BE2C (cell line): ENCODE measurements at regions not wholly inside any gene's neighbourhood (a gene's known extent, or its start where the extent isn't known, plus 50 kb on each side); places are given as distances from the start of the nearest gene placed in this dataset.
"Not testable (repeated sequence)": the region's sequence is repeated elsewhere in the genome, so short reads cannot be mapped to it uniquely, and the experiment has no call there.

Experiments
- DNase-seq: peaks from one replicate; pipeline ENCODE4 v3.0.0-alpha.2; 2020
- H3K27me3 ChIP-seq: fragments of 250-450 bp; sonication (Bioruptor Pico); 2 replicates; pipeline ENCODE4 v1.5.1; 2020; ENCODE audit warnings: mild to moderate bottlenecking
- H3K36me3 ChIP-seq: fragments of 250-450 bp; sonication (Bioruptor Pico); 2 replicates; pipeline ENCODE4 v1.5.1; 2020; ENCODE audit warnings: mild to moderate bottlenecking
- H3K4me1 ChIP-seq: fragments of 250-450 bp; sonication (Bioruptor Pico); 2 replicates; pipeline ENCODE4 v1.5.1; 2020
- H3K4me3 ChIP-seq: 2 replicates; pipeline ENCODE4 v1.5.1; 2011; ENCODE audit warnings: low read depth, low read length
- H3K9me3 ChIP-seq: fragments of 250-450 bp; sonication (Bioruptor Pico); 2 replicates; pipeline ENCODE4 v1.5.1; 2020
- TF ChIP-seq, protein P1 (sequence below): IDR thresholded peaks from 2 replicates; pipeline ENCODE4 v1.5.1; 2012; ENCODE audit warnings: mild to moderate bottlenecking, low read depth, low read length

DNA sequence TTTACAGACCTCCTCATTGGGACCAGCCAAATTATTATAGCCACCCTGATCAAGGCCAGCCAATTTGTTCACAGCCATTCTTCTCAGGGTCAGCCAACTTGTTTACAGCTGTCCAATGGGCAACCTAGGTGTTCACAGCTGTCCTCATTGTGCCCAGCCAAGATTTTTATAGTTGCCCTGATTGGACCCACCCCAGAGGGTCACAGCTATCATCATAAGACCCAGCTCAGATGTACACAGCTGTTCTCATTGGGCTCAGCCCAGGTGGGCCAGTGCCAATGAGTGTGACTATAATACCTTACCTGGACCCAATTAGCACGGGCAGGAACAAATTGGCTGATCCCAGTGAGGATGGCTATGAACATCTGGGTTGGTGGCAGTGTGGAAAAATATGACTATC, 1151.8 kb downstream of the UQCRFS1 start:
- H3K4me1 ChIP-seq, result no peaks in the 10 kb centered on the region
- H3K4me3 ChIP-seq, result no peak overlapping the region
- no peaks in the 10 kb centered on the region for H3K36me3 ChIP-seq
- H3K27me3 ChIP-seq, result no peaks in the 10 kb centered on the region
- no peak for DNase-seq
- TF ChIP-seq, protein P1, sequence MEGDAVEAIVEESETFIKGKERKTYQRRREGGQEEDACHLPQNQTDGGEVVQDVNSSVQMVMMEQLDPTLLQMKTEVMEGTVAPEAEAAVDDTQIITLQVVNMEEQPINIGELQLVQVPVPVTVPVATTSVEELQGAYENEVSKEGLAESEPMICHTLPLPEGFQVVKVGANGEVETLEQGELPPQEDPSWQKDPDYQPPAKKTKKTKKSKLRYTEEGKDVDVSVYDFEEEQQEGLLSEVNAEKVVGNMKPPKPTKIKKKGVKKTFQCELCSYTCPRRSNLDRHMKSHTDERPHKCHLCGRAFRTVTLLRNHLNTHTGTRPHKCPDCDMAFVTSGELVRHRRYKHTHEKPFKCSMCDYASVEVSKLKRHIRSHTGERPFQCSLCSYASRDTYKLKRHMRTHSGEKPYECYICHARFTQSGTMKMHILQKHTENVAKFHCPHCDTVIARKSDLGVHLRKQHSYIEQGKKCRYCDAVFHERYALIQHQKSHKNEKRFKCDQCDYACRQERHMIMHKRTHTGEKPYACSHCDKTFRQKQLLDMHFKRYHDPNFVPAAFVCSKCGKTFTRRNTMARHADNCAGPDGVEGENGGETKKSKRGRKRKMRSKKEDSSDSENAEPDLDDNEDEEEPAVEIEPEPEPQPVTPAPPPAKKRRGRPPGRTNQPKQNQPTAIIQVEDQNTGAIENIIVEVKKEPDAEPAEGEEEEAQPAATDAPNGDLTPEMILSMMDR, result no peak
- peaks cover 11% of the 10 kb centered on the region for H3K9me3 ChIP-seq

DNA sequence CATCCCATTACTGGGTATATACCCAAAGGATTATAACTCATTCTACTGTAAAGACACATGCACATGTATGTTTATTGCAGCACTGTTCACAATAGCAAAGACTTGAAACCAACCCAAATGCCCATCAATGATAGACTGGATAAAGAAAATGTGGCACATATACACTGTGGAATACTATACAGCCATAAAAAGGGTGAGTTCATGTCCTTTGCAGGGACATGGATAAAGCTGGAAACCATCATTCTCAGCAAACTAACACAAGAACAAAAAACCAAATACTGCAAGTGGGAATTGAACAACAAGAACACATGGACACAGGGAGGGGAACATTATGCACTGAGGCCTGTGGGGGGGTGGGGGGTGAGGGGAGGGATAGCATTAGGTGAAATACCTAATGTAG, 1155.9 kb downstream of the UQCRFS1 start:
- DNase-seq, H3K27me3 ChIP-seq, H3K4me3 ChIP-seq, H3K9me3 ChIP-seq, H3K4me1 ChIP-seq, H3K36me3 ChIP-seq: not testable (repeated sequence)

DNA sequence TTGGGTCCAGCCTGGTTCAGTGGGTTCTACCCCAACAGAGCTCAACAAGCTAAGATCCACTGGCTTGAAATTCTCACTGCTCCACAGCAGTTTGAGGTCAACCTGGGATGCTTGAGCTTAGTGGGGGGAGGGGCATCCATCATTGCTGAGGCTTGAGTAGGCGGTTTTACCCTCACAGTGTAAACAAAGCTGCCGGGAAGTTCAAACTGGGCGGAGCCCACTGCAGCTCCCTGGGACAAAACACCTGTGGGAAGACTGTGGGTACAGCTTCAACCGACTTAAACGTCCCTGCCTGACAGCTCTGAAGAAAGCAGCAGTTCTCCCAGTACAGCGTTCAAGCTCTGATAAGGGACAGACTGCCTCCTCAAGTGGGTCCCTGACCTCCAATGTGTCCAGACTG, 1161.9 kb downstream of the UQCRFS1 start:
- Histone ChIP-seq H3K4me3 (no peak overlapping the region), H3K36me3 (no peaks in the 10 kb centered on the region), H3K9me3 (peaks cover 15% of the 10 kb centered on the region; the same call in 1 of the 2 replicates), H3K4me1 (no peaks in the 10 kb centered on the region), H3K27me3 (no peaks in the 10 kb centered on the region)
- DNase-seq, result no peak
- TF ChIP-seq, protein P1, result no peak

DNA sequence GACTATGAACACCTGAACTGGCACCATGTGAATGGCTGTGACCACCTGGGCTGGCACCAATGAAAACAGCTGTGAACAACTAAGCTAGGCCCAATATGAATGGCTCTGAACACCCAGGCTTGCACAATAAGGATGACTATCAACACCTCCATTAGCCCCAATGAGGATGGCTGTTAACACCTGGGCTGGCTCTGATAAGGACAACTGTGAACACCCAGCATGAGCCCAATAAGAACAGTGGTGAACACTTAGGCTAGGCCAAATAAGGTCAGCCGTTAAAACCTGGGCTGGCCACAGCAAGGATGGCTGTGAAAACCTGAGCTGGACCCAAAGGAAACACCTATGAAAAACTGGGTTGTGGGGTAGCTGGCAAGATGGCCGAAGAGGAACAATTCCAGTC, 1163.1 kb downstream of the UQCRFS1 start:
- Histone ChIP-seq H3K36me3 (no peaks in the 10 kb centered on the region), H3K4me3 (no peak overlapping the region), H3K27me3 (no peaks in the 10 kb centered on the region), H3K4me1 (no peaks in the 10 kb centered on the region), H3K9me3 (peaks cover 19% of the 10 kb centered on the region; the same call in 1 of the 2 replicates)
- no peak for DNase-seq
- TF ChIP-seq, protein P1, result no peak

DNA sequence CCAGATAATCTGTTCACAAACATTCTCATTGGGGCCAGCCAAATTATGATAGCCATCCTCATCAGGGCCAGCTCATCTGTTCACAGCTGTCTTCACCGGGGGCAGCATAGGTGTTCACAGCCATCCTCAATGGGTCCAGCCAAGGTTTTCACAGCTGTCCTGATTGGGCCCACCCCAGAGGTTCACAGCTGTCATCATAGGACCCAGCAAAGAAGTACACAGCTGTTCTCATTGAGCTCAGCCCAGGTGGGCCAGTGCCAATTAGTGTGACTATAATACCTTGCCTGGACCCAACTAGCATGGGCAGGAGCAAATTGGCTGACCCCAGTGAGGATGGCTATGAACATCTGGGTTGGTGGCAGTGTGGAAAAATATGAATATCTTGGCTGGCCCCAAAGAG, 1166.0 kb downstream of the UQCRFS1 start:
- Histone ChIP-seq H3K9me3 (peaks cover 19% of the 10 kb centered on the region; the same call in 1 of the 2 replicates), H3K4me3 (no peak overlapping the region), H3K36me3 (no peaks in the 10 kb centered on the region), H3K4me1 (no peaks in the 10 kb centered on the region), H3K27me3 (no peaks in the 10 kb centered on the region)
- DNase-seq, result no peak
- TF ChIP-seq, protein P1, result no peak

DNA sequence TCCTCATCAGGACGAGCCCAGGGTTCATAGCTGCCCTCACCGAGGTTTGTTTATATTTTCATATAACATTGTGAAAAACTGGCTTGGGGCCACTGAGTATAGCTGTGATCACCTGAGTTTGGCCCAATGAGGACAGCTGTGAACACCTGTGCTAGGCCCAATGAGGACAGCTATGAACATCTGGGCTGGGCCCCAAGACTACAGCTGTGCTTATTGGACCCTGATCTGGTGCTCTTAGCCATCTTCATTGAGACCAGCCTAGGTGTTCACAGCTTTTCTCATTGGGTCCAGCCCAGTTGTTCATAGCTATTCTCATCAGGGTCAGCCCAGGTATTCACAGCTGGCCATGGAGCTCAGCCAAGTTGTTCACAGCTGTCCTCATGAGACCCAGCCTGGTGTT, 1167.3 kb downstream of the UQCRFS1 start:
- no peaks in the 10 kb centered on the region for H3K36me3 ChIP-seq
- TF ChIP-seq, protein P1, result no peak
- DNase-seq, result no peak
- no peak overlapping the region for H3K4me3 ChIP-seq
- no peaks in the 10 kb centered on the region for H3K27me3 ChIP-seq
- no peaks in the 10 kb centered on the region for H3K4me1 ChIP-seq
- H3K9me3 ChIP-seq, result peaks cover 19% of the 10 kb centered on the region; the same call in 1 of the 2 replicates

DNA sequence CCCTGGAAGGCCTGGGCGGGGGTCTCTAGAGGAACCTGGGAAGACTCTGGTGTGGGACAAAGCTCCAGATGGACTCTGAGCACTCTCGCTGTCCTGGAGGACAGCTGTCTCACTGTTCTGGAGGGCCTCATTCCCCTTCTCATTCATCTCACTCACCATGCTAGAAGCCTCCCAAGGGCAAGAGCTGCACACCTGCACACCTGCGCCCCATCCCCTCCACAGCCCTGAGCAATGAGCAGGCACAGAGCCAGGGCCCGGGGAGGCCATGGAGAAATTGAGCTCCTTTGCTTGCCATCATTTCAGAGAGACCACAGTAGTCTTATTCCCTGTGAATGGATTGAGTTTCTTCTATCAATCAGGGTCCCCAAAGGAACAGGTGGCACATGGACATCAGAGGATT, 1168.5 kb downstream of the UQCRFS1 start:
- peaks cover 19% of the 10 kb centered on the region; the same call in 1 of the 2 replicates for H3K9me3 ChIP-seq
- TF ChIP-seq, protein P1, result no peak
- DNase-seq, result no peak

More for the DNA sequence above, 1168.5 kb downstream of the UQCRFS1 start:
- H3K36me3 ChIP-seq, result no peaks in the 10 kb centered on the region
- H3K27me3 ChIP-seq, result no peaks in the 10 kb centered on the region
- H3K4me3 ChIP-seq, result no peak overlapping the region
- H3K4me1 ChIP-seq, result no peaks in the 10 kb centered on the region
